Mesendoderm (in vitro differentiated cells): ENCODE measurements at regions not wholly inside any gene's neighbourhood (a gene's known extent, or its start where the extent isn't known, plus 50 kb on each side); places are given as distances from the start of the nearest gene placed in this dataset.

ENCODE experiments used
- DNase-seq: peaks from one replicate; pipeline ENCODE4 v3.0.0; 2013
- H2AK5ac ChIP-seq: 2 replicates; pipeline ENCODE4 v1.6.1; 2013; ENCODE audit warnings: low read length, inconsistent platforms
- H2BK120ac ChIP-seq: 2 replicates; pipeline ENCODE4 v1.6.1; 2013; ENCODE audit warnings: low read depth, mild to moderate bottlenecking, low read length, moderate library complexity, mixed read lengths
- H2BK15ac ChIP-seq: replicated peaks from 2 replicates; pipeline ENCODE4 v1.6.1; 2013; ENCODE audit warnings: low read depth, mild to moderate bottlenecking, moderate library complexity
- H2BK5ac ChIP-seq: 2 replicates; pipeline ENCODE4 v1.6.1; 2013; ENCODE audit warnings: low read length, inconsistent platforms
- H3K18ac ChIP-seq: 2 replicates; pipeline ENCODE4 v1.6.1; 2013; ENCODE audit warnings: mild to moderate bottlenecking, low read length, mixed read lengths
- H3K23ac ChIP-seq: one replicate; pipeline ENCODE4 v1.6.1; 2013; ENCODE audit warnings: low read length
- H3K27ac ChIP-seq: 2 replicates; pipeline ENCODE4 v1.5.1; 2013; ENCODE audit warnings: low read depth, mild to moderate bottlenecking, inconsistent platforms, low read length, moderate library complexity
- H3K27me3 ChIP-seq: 2 replicates; pipeline ENCODE4 v1.6.1; 2013; ENCODE audit warnings: low read length, control low read depth, mild to moderate bottlenecking, inconsistent platforms; ENCODE audit not compliant: insufficient read depth, poor library complexity
- H3K36me3 ChIP-seq: 2 replicates; pipeline ENCODE4 v1.6.1; 2013; ENCODE audit warnings: low read length, inconsistent platforms; ENCODE audit not compliant: control insufficient read depth, insufficient read depth
- H3K4ac ChIP-seq: one replicate; pipeline ENCODE4 v1.6.1; 2013; ENCODE audit warnings: low read depth, mild to moderate bottlenecking, low read length, moderate library complexity
- H3K4me1 ChIP-seq: 2 replicates; pipeline ENCODE4 v1.6.1; 2013; ENCODE audit warnings: low read depth, low read length, inconsistent platforms; ENCODE audit not compliant: control insufficient read depth
- H3K4me2 ChIP-seq: 2 replicates; pipeline ENCODE4 v1.6.1; 2013; ENCODE audit warnings: low read length
- H3K4me3 ChIP-seq: 2 replicates; pipeline ENCODE4 v1.5.1; 2013; ENCODE audit warnings: mild to moderate bottlenecking, low read length
- H3K56ac ChIP-seq: one replicate; pipeline ENCODE4 v1.6.1; 2013; ENCODE audit warnings: low read length
- H3K79me1 ChIP-seq: 2 replicates; pipeline ENCODE4 v1.6.1; 2013; ENCODE audit warnings: low read length, inconsistent platforms
- H3K79me2 ChIP-seq: 2 replicates; pipeline ENCODE4 v1.6.1; 2013; ENCODE audit warnings: mild to moderate bottlenecking, low read length; ENCODE audit not compliant: control insufficient read depth, insufficient read depth
- H3K9ac ChIP-seq: 2 replicates; pipeline ENCODE4 v1.6.1; 2013; ENCODE audit warnings: low read length, inconsistent platforms
- H4K5ac ChIP-seq: one replicate; pipeline ENCODE4 v1.6.1; 2013; ENCODE audit warnings: low read length
- H4K8ac ChIP-seq: one replicate; pipeline ENCODE4 v1.6.1; 2013; ENCODE audit warnings: low read depth, mild to moderate bottlenecking, control low read depth, low read length, moderate library complexity
- WGBS: extraction: QIAGEN DNeasy Blood & Tissue Kit; methylation state at CpG from one replicate; pipeline ENCODE4 v1.1.7; 2013; ENCODE audit warnings: low lambda C conversion rate, missing lambda C conversion rate; ENCODE audit not compliant: insufficient coverage; ENCODE audit errors: extremely low coverage; 5-methylcytosine and 5-hydroxymethylcytosine counted together

DNA sequence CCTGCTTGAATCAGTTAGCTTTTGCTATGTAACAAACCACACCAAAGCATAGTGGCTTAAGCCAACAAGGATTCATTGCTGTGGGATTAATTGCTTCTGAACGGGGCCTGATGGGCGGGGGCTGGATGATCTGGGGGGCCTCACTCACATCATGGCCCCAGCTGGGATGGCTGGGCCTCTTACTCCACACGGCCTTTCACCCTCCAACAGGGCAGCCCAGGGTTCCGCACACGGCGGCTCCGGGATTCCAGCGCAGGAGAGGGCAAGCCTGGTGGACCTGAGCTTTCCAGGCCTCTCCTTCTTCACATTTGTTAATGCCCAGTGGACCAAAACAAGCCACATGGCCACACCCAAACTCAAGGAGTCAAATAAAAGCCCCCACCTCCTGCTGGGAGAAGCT is 86.3 kb upstream of the PHLPP1 start:
- no peaks in the 10 kb centered on the region for H3K79me1 ChIP-seq
- no CpG with 5 or more reads among the region's 8 CpGs for WGBS

DNA sequence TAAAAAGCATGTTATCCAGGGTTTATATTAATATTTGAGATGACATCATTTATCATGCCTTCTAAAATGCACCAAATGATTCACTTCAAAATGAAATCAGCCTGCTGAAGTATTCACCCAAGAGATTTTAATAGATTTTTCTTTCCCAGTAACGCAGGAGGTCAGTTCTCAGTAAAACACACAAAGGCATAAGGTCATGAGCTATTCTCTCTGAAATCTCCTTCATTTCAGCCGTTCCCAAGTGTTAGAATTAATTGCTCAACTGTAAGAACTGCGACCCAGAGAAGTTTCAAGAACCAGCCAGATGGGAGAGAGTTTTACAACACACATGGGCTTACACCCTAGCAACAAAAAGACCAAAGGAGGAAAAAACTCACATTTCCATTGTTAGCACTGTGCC is 84.2 kb upstream of the PHLPP1 start:
- Histone ChIP-seq H3K4me1 (peaks cover 5% of the 10 kb centered on the region), H3K27me3 (no peaks in the 10 kb centered on the region), H3K56ac (no peak overlapping the region), H2BK5ac (no peak overlapping the region), H3K27ac (no peak overlapping the region), H3K4me3 (no peak overlapping the region), H3K4ac (no peak overlapping the region), H2BK120ac (no peak overlapping the region), H4K5ac (no peak overlapping the region), H4K8ac (no peak overlapping the region), H3K9ac (no peak overlapping the region), H3K36me3 (no peaks in the 10 kb centered on the region), H3K79me2 (no peaks in the 10 kb centered on the region), H3K23ac (no peak overlapping the region), H2BK15ac (no peak overlapping the region), H3K18ac (no peak overlapping the region), H3K4me2 (no peak overlapping the region), H3K79me1 (no peaks in the 10 kb centered on the region), H2AK5ac (no peak overlapping the region)
- DNase-seq = no peak
- no CpG with 5 or more reads among the region's 3 CpGs for WGBS

More for the DNA sequence above, 86.3 kb upstream of the PHLPP1 start:
- Histone ChIP-seq H3K18ac (no peak overlapping the region), H3K4me3 (no peak overlapping the region), H3K4me1 (peaks cover under 1% of the 10 kb centered on the region), H3K23ac (no peak overlapping the region), H4K5ac (no peak overlapping the region), H3K27me3 (no peaks in the 10 kb centered on the region), H3K79me2 (no peaks in the 10 kb centered on the region), H2BK15ac (no peak overlapping the region), H2BK5ac (no peak overlapping the region), H3K56ac (no peak overlapping the region), H3K9ac (no peak overlapping the region), H2AK5ac (no peak overlapping the region), H3K4ac (no peak overlapping the region), H3K27ac (no peak overlapping the region), H3K4me2 (no peak overlapping the region), H4K8ac (no peak overlapping the region), H2BK120ac (no peak overlapping the region), H3K36me3 (no peaks in the 10 kb centered on the region)
- DNase-seq = no peak

DNA sequence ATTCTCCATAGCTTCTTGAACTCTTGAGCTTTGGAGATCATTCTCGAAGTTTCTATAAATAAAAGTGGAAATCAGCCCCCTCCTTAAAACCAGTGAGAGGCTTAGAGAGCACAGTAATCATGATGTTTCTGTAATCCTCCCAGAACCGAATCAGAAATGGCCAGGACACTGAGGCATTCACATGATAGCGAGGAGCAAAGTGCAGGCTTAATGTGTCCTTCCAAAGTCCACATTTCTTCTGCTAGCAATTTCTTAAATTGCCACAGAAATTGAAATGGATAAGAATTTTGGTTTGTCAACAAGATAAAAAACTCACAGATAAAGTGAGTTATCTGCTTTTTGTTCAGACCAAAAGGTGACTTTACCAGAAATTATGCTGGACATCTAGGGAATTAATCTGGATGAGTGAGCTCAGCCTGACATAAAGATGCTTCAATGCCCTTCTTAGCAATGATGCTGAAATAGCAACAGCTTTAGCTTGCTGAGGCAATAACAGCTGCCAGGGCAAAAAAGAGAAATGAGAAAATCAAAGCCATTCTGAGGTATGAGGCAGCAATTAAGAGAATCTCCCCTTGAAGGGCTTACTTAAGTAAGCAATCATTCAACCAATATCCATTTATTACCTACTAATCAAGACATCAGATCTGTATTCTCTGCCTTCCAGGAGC is 82.4 kb upstream of the PHLPP1 start:
- DNase-seq = no peak
- H2BK5ac ChIP-seq = no peak overlapping the region
- no peak overlapping the region for H3K27ac ChIP-seq
- no peaks in the 10 kb centered on the region for H3K79me1 ChIP-seq
- no peak overlapping the region for H4K5ac ChIP-seq
- no peak overlapping the region for H3K56ac ChIP-seq
- no peaks in the 10 kb centered on the region for H3K36me3 ChIP-seq
- no peak overlapping the region for H3K18ac ChIP-seq
- no peak overlapping the region for H4K8ac ChIP-seq
- no peaks in the 10 kb centered on the region for H3K79me2 ChIP-seq
- H3K4me1 ChIP-seq = peaks cover 5% of the 10 kb centered on the region
- no peak overlapping the region for H3K4me3 ChIP-seq
- no peak overlapping the region for H3K23ac ChIP-seq
- no peak overlapping the region for H3K4me2 ChIP-seq
- H2AK5ac ChIP-seq = no peak overlapping the region
- no peak overlapping the region for H2BK15ac ChIP-seq
- H3K27me3 ChIP-seq = no peaks in the 10 kb centered on the region
- H3K4ac ChIP-seq = no peak overlapping the region
- no CpG with 5 or more reads among the region's 3 CpGs for WGBS
- H3K9ac ChIP-seq = no peak overlapping the region
- no peak overlapping the region for H2BK120ac ChIP-seq

DNA sequence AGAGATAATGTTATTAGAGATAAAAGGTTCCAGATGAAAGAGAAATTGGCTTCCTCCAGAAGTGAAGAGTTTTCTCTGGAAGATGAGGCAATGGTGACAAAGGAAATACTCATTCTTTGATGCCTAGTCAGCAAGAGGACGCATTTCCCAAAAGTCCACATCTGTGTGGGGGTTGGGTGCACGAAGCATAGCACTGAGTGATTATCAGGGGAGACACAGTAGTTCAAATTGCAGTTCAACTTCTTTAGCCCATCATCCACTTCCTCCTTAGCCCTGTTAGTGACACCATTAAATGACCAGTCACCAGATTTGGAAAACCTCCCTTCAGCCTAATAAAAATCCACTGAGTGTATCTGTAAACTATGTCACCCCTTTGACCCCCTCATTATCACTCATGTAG is 80.9 kb upstream of the PHLPP1 start:
- Histone ChIP-seq H3K18ac (no peak overlapping the region), H3K4ac (no peak overlapping the region), H2BK15ac (no peak overlapping the region), H3K9ac (no peak overlapping the region), H2BK120ac (no peak overlapping the region), H3K56ac (no peak overlapping the region), H3K4me1 (peaks cover 5% of the 10 kb centered on the region), H3K27me3 (no peaks in the 10 kb centered on the region), H3K27ac (no peak overlapping the region), H3K23ac (no peak overlapping the region), H2AK5ac (no peak overlapping the region), H3K4me3 (no peak overlapping the region), H3K79me2 (no peaks in the 10 kb centered on the region), H4K5ac (no peak overlapping the region), H3K4me2 (no peak overlapping the region), H4K8ac (no peak overlapping the region), H3K79me1 (no peaks in the 10 kb centered on the region), H2BK5ac (no peak overlapping the region), H3K36me3 (no peaks in the 10 kb centered on the region)
- DNase-seq = no peak
- no CpG with 5 or more reads among the region's 2 CpGs for WGBS

DNA sequence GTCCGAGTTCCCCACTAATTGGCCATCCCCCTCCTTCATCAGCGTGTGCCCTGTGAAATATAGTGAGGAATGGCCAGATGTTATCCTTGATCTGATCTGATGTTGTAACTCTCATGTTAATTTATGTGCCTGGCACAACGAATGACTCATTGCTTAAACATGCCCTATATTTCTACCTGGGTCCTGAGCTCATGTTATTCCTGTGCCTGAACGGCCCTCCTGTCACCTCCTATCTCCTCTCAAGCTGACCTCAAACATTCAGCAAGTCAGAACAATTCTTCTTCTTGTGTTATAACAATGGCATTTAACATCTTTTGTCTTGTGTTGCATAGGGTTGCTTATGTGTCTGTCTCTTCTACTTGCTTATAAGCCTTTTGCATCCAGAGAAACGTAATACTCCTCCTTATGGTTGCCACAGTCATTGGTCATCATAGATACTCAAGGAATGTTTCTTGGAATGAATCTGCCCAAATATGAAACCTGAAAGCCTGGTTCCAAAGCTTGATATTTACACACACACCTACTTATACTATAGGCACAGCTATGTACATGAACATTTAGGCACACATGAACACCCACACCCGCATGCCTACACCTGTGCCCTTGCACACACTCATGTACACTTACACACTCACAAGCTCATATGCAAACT is 80.2 kb upstream of the PHLPP1 start:
- no CpG with 5 or more reads among the region's 6 CpGs for WGBS
- H3K9ac ChIP-seq = no peak overlapping the region
- H3K27ac ChIP-seq = no peak overlapping the region
- H3K4me3 ChIP-seq = no peak overlapping the region
- no peak overlapping the region for H2BK120ac ChIP-seq
- H2BK5ac ChIP-seq = no peak overlapping the region
- H3K79me1 ChIP-seq = no peaks in the 10 kb centered on the region
- H3K27me3 ChIP-seq = no peaks in the 10 kb centered on the region
- H3K36me3 ChIP-seq = no peaks in the 10 kb centered on the region
- H3K4me1 ChIP-seq = peaks cover 5% of the 10 kb centered on the region
- H3K4ac ChIP-seq = no peak overlapping the region
- peak; percentile 87 for DNase-seq
- H4K8ac ChIP-seq = no peak overlapping the region
- H2AK5ac ChIP-seq = no peak overlapping the region
- H4K5ac ChIP-seq = no peak overlapping the region
- H2BK15ac ChIP-seq = no peak overlapping the region
- no peaks in the 10 kb centered on the region for H3K79me2 ChIP-seq
- H3K23ac ChIP-seq = no peak overlapping the region
- no peak overlapping the region for H3K4me2 ChIP-seq
- no peak overlapping the region for H3K18ac ChIP-seq
- H3K56ac ChIP-seq = no peak overlapping the region

DNA sequence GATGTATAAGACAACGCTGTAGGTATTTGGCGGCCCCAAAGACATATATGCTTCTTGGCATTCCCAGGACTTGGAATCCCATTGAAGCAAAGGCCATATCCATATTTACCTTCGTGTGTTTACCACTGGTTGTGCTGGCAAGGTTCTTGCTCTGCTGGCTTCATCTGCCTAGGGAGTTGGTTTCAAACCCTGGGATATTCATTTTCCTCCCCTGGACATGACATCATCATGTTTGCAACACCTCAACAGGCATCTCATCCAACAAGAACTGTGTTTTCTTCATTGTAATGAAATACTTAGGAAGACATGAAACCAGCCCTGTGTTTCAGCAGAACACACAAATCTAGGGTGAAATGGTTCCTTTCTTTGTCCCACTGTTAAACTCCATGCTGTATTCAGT is 77.9 kb upstream of the PHLPP1 start:
- no CpG with 5 or more reads among the region's 3 CpGs for WGBS

More for the DNA sequence above, 77.9 kb upstream of the PHLPP1 start:
- H3K18ac ChIP-seq = no peak overlapping the region
- no peak overlapping the region for H4K8ac ChIP-seq
- H3K56ac ChIP-seq = no peak overlapping the region
- no peak overlapping the region for H2BK120ac ChIP-seq
- no peak overlapping the region for H2AK5ac ChIP-seq
- no peak overlapping the region for H3K4me3 ChIP-seq
- no peaks in the 10 kb centered on the region for H3K36me3 ChIP-seq
- H4K5ac ChIP-seq = no peak overlapping the region
- no peak overlapping the region for H3K27ac ChIP-seq
- H2BK5ac ChIP-seq = no peak overlapping the region
- H3K79me1 ChIP-seq = no peaks in the 10 kb centered on the region
- H3K4me1 ChIP-seq = peaks cover 5% of the 10 kb centered on the region
- no peak overlapping the region for H3K23ac ChIP-seq
- no peak overlapping the region for H3K4ac ChIP-seq
- no peak overlapping the region for H3K9ac ChIP-seq
- no peak for DNase-seq
- no peak overlapping the region for H3K4me2 ChIP-seq
- H3K79me2 ChIP-seq = no peaks in the 10 kb centered on the region
- no peaks in the 10 kb centered on the region for H3K27me3 ChIP-seq
- H2BK15ac ChIP-seq = no peak overlapping the region
